Right lobe of liver (tissue), 6 donors: ENCODE measurements at regions not wholly inside any gene's neighbourhood (a gene's known extent, or its start where the extent isn't known, plus 50 kb on each side); places are given as distances from the start of the nearest gene placed in this dataset.

ENCODE experiments used
- ATAC-seq, 4 donors: fragments of 200-7000 bp; cut with Tn5 transposase; one replicate each; pipeline ENCODE4 v1.9.1; 2020; ENCODE audit warnings: mild to moderate bottlenecking in 4 of 4, moderate library complexity in 4 of 4
- DNase-seq, 3 donors: peaks; one replicate each; pipeline ENCODE4 v3.0.0-alpha.2; 2020
- H3K27ac ChIP-seq, 3 donors: fragments of 200-600 bp; one replicate each; pipeline ENCODE4 v1.8.0; 2022
- H3K27me3 ChIP-seq, 2 donors: fragments of 200-600 bp; one replicate each; pipeline ENCODE4 v1.8.0; 2022
- H3K36me3 ChIP-seq, 4 donors: fragments of 200-600 bp; sonication (generic) in 1 of 4; one replicate each; pipeline versions ENCODE4 v1.5.1 to v1.8.0; 2017 to 2022; ENCODE audit warnings: control low read depth in 1 of 4
- H3K4me1 ChIP-seq, 4 donors: fragments of 200-600 bp; sonication (generic) in 1 of 4; one replicate each; pipeline versions ENCODE4 v1.5.1 to v1.8.0; 2017 to 2022; ENCODE audit warnings: control low read depth in 1 of 4
- H3K4me3 ChIP-seq, 3 donors: fragments of 200-600 bp; one replicate each; pipeline ENCODE4 v1.8.0; 2022
- H3K9me3 ChIP-seq, 4 donors: fragments of 200-600 bp; sonication (generic) in 1 of 4; one replicate each; pipeline versions ENCODE4 v1.5.1 to v1.8.0; 2017 to 2022; ENCODE audit warnings: control low read depth in 1 of 4
- CTCF ChIP-seq, 4 donors: fragments of 200-600 bp in 3 of 4; fragments of 450-650 bp in 1 of 4; IDR thresholded peaks; one replicate each; pipeline versions ENCODE4 v1.5.1 to v1.8.0; 2016 to 2022; ENCODE audit warnings: antibody characterized with exemption in 4 of 4, mild to moderate bottlenecking in 2 of 4
- POLR2A ChIP-seq: fragments of 450-650 bp; IDR thresholded peaks from one replicate; pipeline ENCODE4 v1.6.1; 2017; ENCODE audit warnings: antibody characterized with exemption, mild to moderate bottlenecking
- WGBS: methylation state at CpG from one replicate; pipeline ENCODE4 v1.1.6; 2018; ENCODE audit warnings: low coverage, low lambda C conversion rate; ENCODE audit not compliant: insufficient coverage; ENCODE audit errors: missing lambda C conversion rate; 5-methylcytosine and 5-hydroxymethylcytosine counted together
- intact Hi-C, 2 donors: fragments of 100-400 bp; cut with DNase I; formaldehyde crosslinking; loops; one replicate each; pipeline versions ENCODE4 v1.11.2 to v1.14.1; 2022
- donor health status: DM: no; HTN: yes; CAD: no.
- donor health status: DM: no; HTN: no; CAD: no.
- donor health status: DM: no; HTN: no; CAD: no.
- donor health status: DM: no; HTN: yes; CAD: no.
- donor health status: DM: no; HTN: yes; CAD: no.

GRCh38 chr12:24255920-24256665 is 306.6 kb upstream of the SOX5 start:
- WGBS, result 52% methylated on average over 7 of the region's 7 CpGs
- peaks cover 0 to 6% (median 0%) of the 10 kb centered on the region in 4 donors for H3K4me1 ChIP-seq
- DNase-seq, result no peak
- H3K9me3 ChIP-seq, result no peaks in the 10 kb centered on the region
- intact Hi-C loops, result no loop called here
- TF ChIP-seq POLR2A (no peak), CTCF (IDR thresholded peaks at IDR 0.05) (no peak)
- H3K36me3 ChIP-seq, result no peaks in the 10 kb centered on the region
- H3K27me3 ChIP-seq, result no peaks in the 10 kb centered on the region
- H3K4me3 ChIP-seq, result no peak overlapping the region
- peak in 3 of 4 donors; percentile 46 to 69 (median 63) for ATAC-seq
- no peak overlapping the region for H3K27ac ChIP-seq

- H3K4me1 ChIP-seq, result peaks cover 0 to 6% (median 0%) of the 10 kb centered on the region in 4 donors
- DNase-seq (no peak), ATAC-seq (no peak)
- H3K27ac ChIP-seq, result no peak overlapping the region
- no peaks in the 10 kb centered on the region for H3K36me3 ChIP-seq
- 70% methylated on average over 4 of the region's 4 CpGs for WGBS
- no peaks in the 10 kb centered on the region for H3K9me3 ChIP-seq
- H3K4me3 ChIP-seq, result no peak overlapping the region
- intact Hi-C loops, result no loop called here
- no peaks in the 10 kb centered on the region for H3K27me3 ChIP-seq
- TF ChIP-seq POLR2A (no peak), CTCF (IDR thresholded peaks at IDR 0.05) (no peak)
Measured at GRCh38 chr12:24252602-24253001, 303.1 kb upstream of the SOX5 start.

GRCh38 chr12:24246934-24247333 is 297.5 kb upstream of the SOX5 start:
- no peak for DNase-seq
- Histone ChIP-seq H3K27me3 (no peaks in the 10 kb centered on the region), H3K36me3 (no peaks in the 10 kb centered on the region), H3K4me1 (no peaks in the 10 kb centered on the region), H3K9me3 (no peaks in the 10 kb centered on the region), H3K27ac (no peak overlapping the region), H3K4me3 (no peak overlapping the region)
- no peak for TF ChIP-seq POLR2A
- TF ChIP-seq CTCF (IDR thresholded peaks at IDR 0.05), result no peak
- 77% methylated on average over 6 of the region's 6 CpGs for WGBS
- intact Hi-C loops, result no loop called here
- no peak for ATAC-seq

GRCh38 chr12:24246376-24246775 is 296.9 kb upstream of the SOX5 start:
- H3K27me3 ChIP-seq, result no peaks in the 10 kb centered on the region
- intact Hi-C loops, result no loop called here
- ATAC-seq (no peak), DNase-seq (no peak)
- H3K4me3 ChIP-seq, result no peak overlapping the region
- no peaks in the 10 kb centered on the region for H3K9me3 ChIP-seq
- TF ChIP-seq POLR2A, result no peak
- TF ChIP-seq CTCF (IDR thresholded peaks at IDR 0.05), result no peak
- H3K36me3 ChIP-seq, result no peaks in the 10 kb centered on the region
- H3K27ac ChIP-seq, result no peak overlapping the region
- H3K4me1 ChIP-seq, result no peaks in the 10 kb centered on the region
